IPS-18a (cell line): ENCODE measurements at regions not wholly inside any gene's neighbourhood (a gene's known extent, or its start where the extent isn't known, plus 50 kb on each side); places are given as distances from the start of the nearest gene placed in this dataset.

Experiments used
- H3K27ac ChIP-seq: one replicate; pipeline ENCODE4 v1.5.1; 2013; ENCODE audit warnings: low read length
- H3K27me3 ChIP-seq: one replicate; pipeline ENCODE4 v1.6.1; 2013; ENCODE audit warnings: mild to moderate bottlenecking, low read length; ENCODE audit not compliant: control insufficient read depth, insufficient read depth
- H3K36me3 ChIP-seq: one replicate; pipeline ENCODE4 v1.6.1; 2013; ENCODE audit warnings: low read depth, low read length; ENCODE audit not compliant: control insufficient read depth
- H3K4me1 ChIP-seq: one replicate; pipeline ENCODE4 v1.6.1; 2013; ENCODE audit warnings: low read depth, low read length; ENCODE audit not compliant: control insufficient read depth
- H3K4me3 ChIP-seq: one replicate; pipeline ENCODE4 v1.5.1; 2013; ENCODE audit warnings: low read length
- H3K9ac ChIP-seq: one replicate; pipeline ENCODE4 v1.6.1; 2013; ENCODE audit warnings: mild to moderate bottlenecking, low read length, moderate library complexity
- H3K9me3 ChIP-seq: one replicate; pipeline ENCODE4 v1.6.1; 2013; ENCODE audit warnings: low read depth, low read length; ENCODE audit not compliant: control insufficient read depth

DNA sequence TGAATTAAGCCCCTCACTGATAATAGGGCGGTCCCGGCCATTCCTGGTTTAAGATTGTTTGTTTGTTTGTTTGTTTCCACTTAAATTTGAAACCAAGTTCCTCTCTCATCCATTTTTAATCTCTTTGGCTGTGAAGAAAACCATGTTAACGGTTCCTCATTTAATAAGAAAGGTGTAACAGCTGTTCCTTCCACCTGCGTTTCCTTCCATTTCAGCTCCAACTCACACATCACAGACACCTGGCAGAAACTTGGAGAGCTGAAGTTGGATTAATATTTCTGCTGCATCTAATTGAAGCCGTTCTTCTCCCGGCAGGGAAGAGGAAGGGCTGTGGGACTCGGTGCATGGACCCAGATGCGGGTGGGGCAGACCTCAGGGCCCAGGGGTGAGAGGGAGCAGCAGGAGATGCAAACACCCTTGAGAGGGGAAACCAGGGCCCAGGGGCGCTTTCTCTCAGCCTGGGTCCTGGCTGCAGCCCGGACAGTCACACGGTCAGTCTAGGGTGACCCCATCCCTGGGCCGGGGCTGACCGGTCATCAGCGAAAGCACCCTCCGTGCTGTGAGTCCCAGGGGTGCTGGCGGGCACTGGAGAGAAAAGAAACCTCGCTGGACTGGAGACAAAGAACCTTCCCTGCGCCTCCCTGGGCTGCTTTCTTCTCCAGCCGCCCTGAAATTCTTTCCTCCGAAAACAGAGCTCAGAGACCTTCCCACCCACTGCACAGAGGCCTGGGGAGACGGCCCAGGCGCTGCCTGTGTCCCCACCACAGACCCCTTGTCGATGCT lies 242.0 kb downstream of the BRD1 start:
- H3K36me3 ChIP-seq, result no peaks in the 10 kb centered on the region
- H3K4me1 ChIP-seq, result no peaks in the 10 kb centered on the region
- no peak overlapping the region for H3K27ac ChIP-seq
- H3K4me3 ChIP-seq, result no peak overlapping the region
- H3K27me3 ChIP-seq, result no peaks in the 10 kb centered on the region
- H3K9me3 ChIP-seq, result no peaks in the 10 kb centered on the region
- no peak overlapping the region for H3K9ac ChIP-seq

GRCh38 chr22:49583886-49584505 lies 243.7 kb downstream of the BRD1 start:
- Histone ChIP-seq H3K4me3 (no peak overlapping the region), H3K4me1 (no peaks in the 10 kb centered on the region), H3K27me3 (no peaks in the 10 kb centered on the region), H3K9ac (no peak overlapping the region), H3K36me3 (no peaks in the 10 kb centered on the region), H3K27ac (no peak overlapping the region), H3K9me3 (no peaks in the 10 kb centered on the region)

- Histone ChIP-seq H3K4me3 (no peak overlapping the region), H3K9ac (no peak overlapping the region), H3K36me3 (no peaks in the 10 kb centered on the region), H3K27ac (no peak overlapping the region), H3K27me3 (no peaks in the 10 kb centered on the region), H3K4me1 (no peaks in the 10 kb centered on the region), H3K9me3 (no peaks in the 10 kb centered on the region)
Observed at GRCh38 chr22:49583341-49583740, 244.3 kb downstream of the BRD1 start.

- Histone ChIP-seq H3K36me3 (no peaks in the 10 kb centered on the region), H3K9ac (no peak overlapping the region), H3K4me1 (no peaks in the 10 kb centered on the region), H3K4me3 (no peak overlapping the region), H3K9me3 (no peaks in the 10 kb centered on the region), H3K27ac (no peak overlapping the region), H3K27me3 (no peaks in the 10 kb centered on the region)
Observed at GRCh38 chr22:49582678-49583077, 245.0 kb downstream of the BRD1 start.

DNA sequence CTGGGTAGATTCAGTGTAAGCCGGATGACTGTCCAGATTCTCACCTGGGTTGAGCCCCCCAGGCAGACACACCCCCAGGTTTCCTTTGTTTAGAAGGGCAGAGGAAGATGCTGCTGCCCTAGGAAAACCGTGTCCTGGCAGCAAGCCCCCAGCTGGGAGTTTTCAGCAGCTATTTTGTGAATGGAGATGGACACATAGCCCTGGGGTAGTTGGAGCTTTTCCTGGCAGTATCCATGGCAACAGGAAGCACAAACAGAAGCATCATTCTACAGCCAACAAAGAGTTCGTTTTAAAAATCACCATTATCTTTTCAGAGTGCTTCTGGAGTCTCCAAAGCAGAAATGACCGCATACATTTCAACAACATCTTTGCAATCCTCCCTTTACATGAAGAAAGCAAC lies 245.5 kb downstream of the BRD1 start:
- H3K9ac ChIP-seq, result no peak overlapping the region
- H3K27me3 ChIP-seq, result no peaks in the 10 kb centered on the region
- H3K4me3 ChIP-seq, result no peak overlapping the region
- no peaks in the 10 kb centered on the region for H3K4me1 ChIP-seq
- H3K36me3 ChIP-seq, result no peaks in the 10 kb centered on the region
- H3K27ac ChIP-seq, result no peak overlapping the region
- H3K9me3 ChIP-seq, result no peaks in the 10 kb centered on the region

DNA sequence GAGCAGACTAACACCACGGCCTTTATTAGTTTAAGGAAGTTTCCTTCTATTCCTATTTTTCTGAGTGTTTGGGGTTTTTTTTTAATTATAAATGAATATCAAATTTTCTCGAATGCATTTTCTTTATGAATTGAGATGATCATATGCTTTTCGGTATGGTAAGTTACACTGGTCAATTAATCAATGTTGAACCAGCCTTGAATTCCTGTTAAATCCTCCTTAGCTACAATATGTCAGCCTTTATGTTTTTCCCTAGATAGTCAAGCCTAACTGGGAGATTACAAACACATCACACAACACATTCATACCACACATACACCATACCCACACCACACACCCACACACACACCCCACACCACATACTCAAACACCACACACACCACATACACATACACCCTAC lies 247.6 kb downstream of the BRD1 start:
- Histone ChIP-seq H3K4me3 (no peak overlapping the region), H3K27me3 (no peaks in the 10 kb centered on the region), H3K9me3 (no peaks in the 10 kb centered on the region), H3K36me3 (no peaks in the 10 kb centered on the region), H3K27ac (no peak overlapping the region), H3K9ac (no peak overlapping the region), H3K4me1 (no peaks in the 10 kb centered on the region)

DNA sequence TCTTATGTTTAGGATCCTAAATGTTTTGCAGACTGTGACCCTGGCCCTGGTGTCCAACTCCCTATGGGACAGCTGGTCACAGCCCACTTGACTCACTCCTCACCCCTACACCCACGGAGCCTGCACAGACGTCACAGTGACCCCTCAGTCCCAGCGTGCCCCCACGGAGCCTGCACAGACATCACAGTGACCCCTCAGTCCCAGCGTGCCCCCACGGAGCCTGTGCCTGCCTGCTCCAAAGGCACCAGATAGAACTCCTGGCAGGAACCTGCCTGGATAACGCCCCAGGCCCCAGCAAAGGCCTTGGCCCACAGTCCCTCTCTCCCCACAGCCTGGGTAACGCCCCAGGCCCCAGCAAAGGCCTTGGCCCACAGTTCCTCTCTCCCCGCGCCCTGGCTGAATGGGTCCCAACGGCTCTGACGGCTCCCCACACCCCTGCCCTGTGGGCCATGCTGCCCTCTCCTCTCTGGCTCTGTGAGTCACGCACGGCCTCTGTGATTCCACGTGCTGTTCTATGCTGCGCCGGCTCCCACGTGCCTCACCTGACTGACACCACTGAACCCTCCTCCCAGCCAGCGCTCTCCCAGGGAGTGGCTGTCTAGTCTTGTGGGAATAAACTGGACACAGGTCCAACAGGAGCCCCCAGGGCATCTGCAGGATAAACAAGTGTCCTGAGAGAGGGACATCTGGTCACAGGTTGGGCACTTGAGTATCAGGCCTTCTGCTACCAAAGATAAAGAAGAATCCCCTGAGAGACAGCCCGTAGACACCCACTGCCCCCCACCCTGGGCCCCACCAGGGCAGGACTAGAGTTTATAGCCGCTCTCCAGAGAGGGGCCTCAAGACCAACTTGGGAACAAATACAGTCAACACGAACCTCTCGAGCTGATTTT lies 250.3 kb downstream of the BRD1 start:
- Histone ChIP-seq H3K27ac (no peak overlapping the region), H3K4me3 (no peak overlapping the region), H3K9me3 (no peaks in the 10 kb centered on the region), H3K27me3 (no peaks in the 10 kb centered on the region), H3K9ac (no peak overlapping the region), H3K4me1 (no peaks in the 10 kb centered on the region), H3K36me3 (no peaks in the 10 kb centered on the region)

GRCh38 chr22:49576241-49577141 lies 251.2 kb downstream of the BRD1 start:
- no peaks in the 10 kb centered on the region for H3K9me3 ChIP-seq
- no peaks in the 10 kb centered on the region for H3K4me1 ChIP-seq
- no peak overlapping the region for H3K4me3 ChIP-seq
- no peak overlapping the region for H3K27ac ChIP-seq
- no peaks in the 10 kb centered on the region for H3K27me3 ChIP-seq
- H3K36me3 ChIP-seq, result no peaks in the 10 kb centered on the region
- no peak overlapping the region for H3K9ac ChIP-seq

DNA sequence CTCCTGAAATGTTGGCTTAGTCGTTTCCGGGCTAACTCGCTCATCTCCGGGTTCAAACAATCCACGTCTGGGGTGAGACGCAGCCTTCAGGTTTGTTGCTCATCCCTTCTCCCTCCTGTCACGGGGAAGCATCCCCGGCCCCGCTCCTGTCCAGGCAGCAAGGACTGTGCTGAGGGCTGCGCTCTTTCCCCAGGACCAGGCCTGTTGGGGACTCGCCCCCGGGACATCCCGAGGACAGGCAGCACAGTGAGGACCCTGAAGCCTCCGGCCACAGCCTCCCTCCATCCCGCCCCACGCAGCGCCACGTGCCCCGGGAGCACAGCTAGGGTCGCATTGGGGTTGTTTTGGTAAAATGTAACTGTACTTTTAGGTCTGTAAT lies 252.0 kb downstream of the BRD1 start:
- Histone ChIP-seq H3K9me3 (no peaks in the 10 kb centered on the region), H3K4me3 (no peak overlapping the region), H3K4me1 (no peaks in the 10 kb centered on the region), H3K27ac (no peak overlapping the region), H3K9ac (no peak overlapping the region), H3K27me3 (no peaks in the 10 kb centered on the region), H3K36me3 (no peaks in the 10 kb centered on the region)

DNA sequence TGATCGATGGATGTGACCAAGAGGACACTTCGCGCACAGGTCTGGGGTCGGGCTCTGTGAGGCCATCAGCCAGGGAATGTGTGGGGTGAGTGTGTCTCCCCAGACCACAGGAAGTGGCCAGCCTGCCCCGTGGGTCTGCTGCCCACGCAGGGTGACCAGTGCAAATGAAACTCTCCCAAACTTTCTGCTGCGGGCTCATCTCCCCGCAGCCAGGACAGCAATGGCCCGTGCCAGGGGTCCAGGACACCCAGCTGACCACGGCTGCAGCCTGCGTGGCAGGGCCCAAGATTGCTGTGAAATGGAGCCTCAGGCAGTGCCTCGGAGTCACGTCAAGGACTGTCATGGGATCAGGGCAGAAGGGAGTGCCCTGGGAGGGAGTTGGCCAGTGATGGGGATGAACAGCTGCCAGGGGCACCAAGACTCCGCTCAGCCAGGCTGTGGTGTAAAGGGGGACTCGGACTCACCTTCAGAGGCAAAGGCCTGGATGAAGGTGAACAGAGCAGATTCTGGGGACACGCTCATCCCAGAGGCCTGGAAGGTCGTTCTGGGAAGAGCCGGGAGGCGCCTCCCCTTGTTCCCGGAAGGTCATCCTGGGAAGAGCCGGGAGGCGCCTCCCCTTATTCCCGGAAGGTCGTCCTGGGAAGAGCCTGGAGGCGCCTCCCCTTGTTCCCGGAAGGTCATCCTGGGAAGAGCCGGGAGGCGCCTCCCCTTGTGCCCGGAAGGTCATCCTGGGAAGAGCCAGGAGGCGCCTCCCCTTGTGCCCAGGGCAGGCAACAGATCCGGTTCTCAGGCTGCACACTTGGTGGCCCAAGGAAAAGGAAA lies 252.6 kb downstream of the BRD1 start:
- Histone ChIP-seq H3K27ac (no peak overlapping the region), H3K9me3 (no peaks in the 10 kb centered on the region), H3K4me3 (no peak overlapping the region)

More for the DNA sequence above, 252.6 kb downstream of the BRD1 start:
- Histone ChIP-seq H3K9ac (no peak overlapping the region), H3K36me3 (no peaks in the 10 kb centered on the region), H3K27me3 (no peaks in the 10 kb centered on the region), H3K4me1 (no peaks in the 10 kb centered on the region)
